Esophagus squamous epithelium (tissue), 5 donors: ENCODE measurements at regions not wholly inside any gene's neighbourhood (a gene's known extent, or its start where the extent isn't known, plus 50 kb on each side); places are given as distances from the start of the nearest gene placed in this dataset.

Experiments used
- DNase-seq: peaks from one replicate; lab custom pipeline; 2025; lab: John Stamatoyannopoulos, UW
- H3K27ac ChIP-seq, 4 donors: fragments of 200-600 bp; sonication (generic); one replicate each; pipeline ENCODE4 v1.5.1; 2016 to 2019; ENCODE audit warnings: mild to moderate bottlenecking in 1 of 4
- H3K27me3 ChIP-seq, 4 donors: fragments of 200-600 bp; sonication (generic); 1 replicate in 3 of 4; 2 replicates in 1 of 4; pipeline versions ENCODE4 v1.5.1 to v1.6.0; 2017 to 2021; ENCODE audit warnings: antibody characterized with exemption in 1 of 4
- H3K36me3 ChIP-seq, 3 donors: fragments of 200-600 bp; sonication (generic); one replicate each; pipeline ENCODE4 v1.5.1; 2016 to 2019
- H3K4me1 ChIP-seq, 3 donors: fragments of 200-600 bp; sonication (generic); one replicate each; pipeline ENCODE4 v1.5.1; 2017 to 2019
- H3K4me3 ChIP-seq, 4 donors: fragments of 200-600 bp; sonication (generic); 1 replicate in 3 of 4; 2 replicates in 1 of 4; pipeline ENCODE4 v1.5.1; 2016 to 2019; ENCODE audit warnings: mild to moderate bottlenecking in 2 of 4, moderate library complexity in 1 of 4
- H3K9me3 ChIP-seq, 3 donors: fragments of 200-600 bp; sonication (generic); one replicate each; pipeline ENCODE4 v1.5.1; 2016 to 2019
- POLR2A ChIP-seq, 4 donors: fragments of 450-650 bp; IDR thresholded peaks; one replicate each; pipeline ENCODE4 v1.6.1; 2017; ENCODE audit warnings: antibody characterized with exemption in 4 of 4, mild to moderate bottlenecking in 4 of 4, moderate library complexity in 3 of 4
- WGBS, 2 donors: methylation state at CpG; one replicate each; pipeline ENCODE4 v1.1.5; 2018; 5-methylcytosine and 5-hydroxymethylcytosine counted together
- intact Hi-C: fragments of 100-400 bp; cut with DNase I; formaldehyde crosslinking; loops from one replicate; pipeline ENCODE4 v1.15.0; 2022
- TF ChIP-seq, protein P1 (sequence below), 6 experiments: fragments of 450-650 bp in 4 of 6; fragments of 200-600 bp in 2 of 6; sonication (generic) in 2 of 6; IDR thresholded peaks; one replicate each; pipeline ENCODE4 v1.5.1; 2016 to 2019; ENCODE audit warnings: antibody characterized with exemption in 6 of 6, mild to moderate bottlenecking in 4 of 6, moderate library complexity in 4 of 6
- donor health status: DM: yes; HTN: yes; CAD: no.

DNA sequence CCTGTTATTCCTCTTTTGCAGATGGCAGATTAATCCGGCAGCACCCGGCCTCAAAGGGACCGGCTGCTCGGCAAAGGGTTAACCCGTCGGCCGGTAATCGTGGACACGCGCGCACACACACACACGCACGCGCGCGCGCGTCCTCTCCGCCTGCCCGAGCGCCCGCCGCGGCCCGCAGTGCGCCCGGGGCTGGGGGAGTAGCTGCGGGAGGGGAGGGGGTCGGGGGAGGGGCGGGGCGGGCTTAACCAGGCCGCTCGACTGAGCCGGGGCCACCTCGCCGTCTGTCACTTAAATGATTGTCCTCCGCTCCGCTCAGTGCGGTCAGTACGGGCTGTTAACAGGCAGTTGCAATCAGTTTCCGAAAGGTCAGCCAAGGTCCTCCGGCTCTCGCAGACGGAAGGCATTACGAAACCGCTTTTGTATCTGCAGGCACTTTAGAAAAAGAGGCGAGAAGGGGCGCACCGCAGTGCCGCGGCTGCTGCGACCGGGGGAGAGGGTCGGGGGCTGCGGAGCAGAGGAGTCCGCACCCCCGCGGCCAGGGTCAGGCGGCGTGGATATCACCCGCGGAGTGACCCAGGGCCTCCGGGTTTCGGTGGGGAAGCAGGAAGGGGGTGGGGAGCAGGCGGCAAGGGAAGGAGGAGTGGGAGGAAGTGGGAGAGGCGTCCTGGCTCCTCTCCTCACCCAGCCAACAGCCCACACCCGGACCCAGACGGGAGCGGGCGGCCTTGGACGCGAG, 57.3 kb upstream of the BCOR start:
- H3K36me3 ChIP-seq: no peaks in the 10 kb centered on the region
- H3K27ac ChIP-seq: peak overlapping the region; percentile 54 to 78 (median 64)
- H3K9me3 ChIP-seq: no peaks in the 10 kb centered on the region
- TF ChIP-seq, protein P1, sequence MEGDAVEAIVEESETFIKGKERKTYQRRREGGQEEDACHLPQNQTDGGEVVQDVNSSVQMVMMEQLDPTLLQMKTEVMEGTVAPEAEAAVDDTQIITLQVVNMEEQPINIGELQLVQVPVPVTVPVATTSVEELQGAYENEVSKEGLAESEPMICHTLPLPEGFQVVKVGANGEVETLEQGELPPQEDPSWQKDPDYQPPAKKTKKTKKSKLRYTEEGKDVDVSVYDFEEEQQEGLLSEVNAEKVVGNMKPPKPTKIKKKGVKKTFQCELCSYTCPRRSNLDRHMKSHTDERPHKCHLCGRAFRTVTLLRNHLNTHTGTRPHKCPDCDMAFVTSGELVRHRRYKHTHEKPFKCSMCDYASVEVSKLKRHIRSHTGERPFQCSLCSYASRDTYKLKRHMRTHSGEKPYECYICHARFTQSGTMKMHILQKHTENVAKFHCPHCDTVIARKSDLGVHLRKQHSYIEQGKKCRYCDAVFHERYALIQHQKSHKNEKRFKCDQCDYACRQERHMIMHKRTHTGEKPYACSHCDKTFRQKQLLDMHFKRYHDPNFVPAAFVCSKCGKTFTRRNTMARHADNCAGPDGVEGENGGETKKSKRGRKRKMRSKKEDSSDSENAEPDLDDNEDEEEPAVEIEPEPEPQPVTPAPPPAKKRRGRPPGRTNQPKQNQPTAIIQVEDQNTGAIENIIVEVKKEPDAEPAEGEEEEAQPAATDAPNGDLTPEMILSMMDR (IDR thresholded peaks at IDR 0.05): no peak
- 5% methylated on average over 14 of the region's 72 CpGs; no CpG with 5 or more reads in 1 of the 2 donors for WGBS, 2 donors
- peak overlapping the region; percentile 36 to 62 (median 49) for H3K4me3 ChIP-seq
- no peak for DNase-seq
- intact Hi-C loops: loop anchor here (5.0 kb wide), 1 partner anchor 63 kb away; no protein-coding TSS in a partner anchor
- peaks cover 0 to 11% (median 0%) of the 10 kb centered on the region in 4 donors for H3K27me3 ChIP-seq
- peaks cover 8 to 56% (median 38%) of the 10 kb centered on the region in 3 donors for H3K4me1 ChIP-seq

DNA sequence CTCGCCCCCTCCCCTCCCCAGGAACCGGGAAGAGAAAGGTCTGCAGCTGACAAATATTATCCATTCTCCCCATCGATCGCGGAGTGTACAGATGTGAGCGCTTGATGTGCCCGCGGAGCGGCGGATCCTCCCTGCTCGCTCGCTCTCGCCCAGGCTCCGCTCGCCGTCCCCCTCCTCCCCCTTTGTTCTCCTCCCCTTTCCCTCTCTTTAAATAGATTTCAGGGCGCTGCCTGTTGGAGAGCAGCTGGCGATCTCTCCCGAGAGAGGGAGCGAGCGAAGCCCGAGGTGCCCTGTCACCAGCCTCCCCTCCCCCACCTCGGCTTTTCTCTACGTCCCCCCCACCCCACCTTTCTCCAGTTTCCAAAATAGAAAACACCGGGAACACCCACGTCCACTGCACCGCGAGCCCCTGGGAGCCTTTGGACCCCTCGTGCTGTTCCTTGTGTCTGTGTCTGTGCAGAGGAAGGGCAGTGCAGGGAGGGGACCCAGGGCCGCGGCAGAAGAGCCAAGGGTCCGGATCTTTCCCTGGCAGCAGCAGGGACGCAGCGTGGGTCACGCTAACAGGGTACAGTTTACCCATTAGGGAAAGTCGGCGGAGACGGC, 56.6 kb upstream of the BCOR start:
- Histone ChIP-seq H3K4me1 (peaks cover 8 to 56% (median 38%) of the 10 kb centered on the region in 3 donors), H3K9me3 (no peaks in the 10 kb centered on the region), H3K27ac (peak overlapping the region; percentile 54 to 78 (median 64)), H3K27me3 (peaks cover 0 to 11% (median 0%) of the 10 kb centered on the region in 4 donors), H3K36me3 (no peaks in the 10 kb centered on the region), H3K4me3 (peak overlapping the region; percentile 36 to 62 (median 49))
- TF ChIP-seq, protein P1 (IDR thresholded peaks at IDR 0.05): no peak
- TF ChIP-seq POLR2A (IDR thresholded peaks at IDR 0.05): no peak
- 0 to 17% methylated on average over 14 of the region's 38 CpGs for WGBS, 2 donors
- no peak for DNase-seq
- intact Hi-C loops: loop anchor here (5.0 kb wide), 1 partner anchor 62 kb away; no protein-coding TSS in a partner anchor

DNA sequence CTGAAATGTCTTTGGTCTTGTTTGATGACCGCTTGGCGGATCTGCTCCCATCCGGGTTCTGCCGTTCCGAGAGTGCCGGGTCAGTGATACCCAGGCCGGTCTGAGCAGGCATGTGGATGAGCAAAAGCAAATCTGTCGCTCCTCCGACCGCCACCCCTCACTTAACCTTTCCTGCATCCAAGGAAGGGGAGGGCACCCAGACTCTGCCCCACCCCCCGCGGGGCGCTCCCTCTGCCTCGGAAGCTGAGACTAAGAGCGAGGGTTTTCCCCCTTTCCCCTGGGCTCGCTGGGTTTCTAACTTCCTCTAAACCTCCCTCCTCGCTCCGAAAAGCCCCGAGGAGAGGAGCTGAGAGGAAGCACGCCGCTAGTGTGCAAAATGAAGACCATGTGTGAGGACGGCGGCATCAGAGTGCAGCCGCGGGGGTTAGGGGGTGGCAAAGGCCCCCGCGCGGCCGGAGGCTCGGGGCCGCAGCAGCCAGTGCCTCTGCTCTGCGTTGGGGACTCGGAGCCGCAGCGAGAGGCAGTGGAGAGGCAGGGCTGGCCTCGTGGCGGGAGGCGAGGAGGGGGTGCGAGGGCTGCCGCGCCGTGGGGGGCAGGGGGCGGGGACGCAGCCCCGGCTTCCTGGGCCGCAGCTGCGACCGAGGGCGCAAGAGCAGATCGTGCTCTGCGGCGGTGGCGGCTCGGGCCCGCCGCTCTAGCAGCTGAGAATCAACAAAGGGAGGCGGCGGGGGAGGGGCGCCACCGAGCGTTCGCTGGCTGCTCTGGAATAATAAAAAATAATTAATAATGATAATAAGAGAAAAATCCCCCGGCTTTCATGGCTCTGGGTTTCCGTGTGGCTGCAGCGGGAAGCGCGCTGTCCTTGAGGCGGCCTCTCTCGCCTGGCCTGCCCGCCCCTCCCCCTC, 55.8 kb upstream of the BCOR start:
- H3K4me1 ChIP-seq: peaks cover 8 to 57% (median 38%) of the 10 kb centered on the region in 3 donors
- peak; percentile 3 for DNase-seq
- H3K27me3 ChIP-seq: peaks cover 0 to 11% (median 0%) of the 10 kb centered on the region in 4 donors
- peak overlapping the region; percentile 36 to 62 (median 49) for H3K4me3 ChIP-seq
- intact Hi-C loops: loop anchor here (5.0 kb wide), 1 partner anchor 61 kb away; no protein-coding TSS in a partner anchor
- TF ChIP-seq POLR2A (IDR thresholded peaks at IDR 0.05): no peak
- TF ChIP-seq, protein P1 (IDR thresholded peaks at IDR 0.05): peak in 2 of 6 experiments; percentile 11 to 24
- H3K36me3 ChIP-seq: no peaks in the 10 kb centered on the region
- H3K9me3 ChIP-seq: no peaks in the 10 kb centered on the region
- 0 to 13% methylated on average over 1 to 32 of the region's 70 CpGs for WGBS, 2 donors
- H3K27ac ChIP-seq: peak overlapping the region; percentile 61 to 78 (median 64)

DNA sequence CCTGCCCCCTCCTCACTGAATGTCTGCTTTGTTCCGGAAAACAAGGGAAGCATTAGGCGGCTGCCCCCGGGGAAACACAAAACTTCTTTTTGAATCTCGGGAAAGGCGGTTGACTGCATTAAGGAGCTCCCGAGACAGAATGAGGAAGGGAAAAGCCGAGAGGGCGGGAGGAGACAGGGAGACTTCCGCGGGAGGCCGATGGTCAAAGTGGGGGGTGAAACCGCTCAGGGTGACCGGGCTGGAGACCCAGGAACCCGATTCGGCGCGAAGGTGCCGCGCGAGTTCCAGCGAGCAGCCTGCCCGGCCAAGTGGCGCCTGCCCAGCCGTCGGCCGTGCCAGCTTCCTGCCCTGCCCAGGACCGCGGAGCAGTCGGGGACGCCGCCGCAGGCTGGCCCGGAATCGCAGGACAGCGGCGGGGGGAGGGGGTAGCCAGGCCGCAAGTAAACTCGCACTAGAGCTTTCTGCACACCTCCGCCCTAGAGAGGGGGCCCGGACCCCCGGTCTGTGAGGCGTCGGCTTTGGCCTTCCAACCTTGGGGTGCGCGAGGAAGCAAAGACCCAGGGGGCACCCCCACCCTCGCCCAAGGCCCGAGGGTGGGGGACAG, 55.1 kb upstream of the BCOR start:
- TF ChIP-seq, protein P1 (IDR thresholded peaks at IDR 0.05): no peak
- no peak for TF ChIP-seq POLR2A (IDR thresholded peaks at IDR 0.05)
- 0% methylated on average over 2 to 9 of the region's 47 CpGs for WGBS, 2 donors
- Histone ChIP-seq H3K27ac (peak overlapping the region; percentile 61 to 78 (median 64)), H3K27me3 (peaks cover 0 to 11% (median 0%) of the 10 kb centered on the region in 4 donors), H3K36me3 (no peaks in the 10 kb centered on the region), H3K9me3 (no peaks in the 10 kb centered on the region), H3K4me3 (peak overlapping the region; percentile 36 to 62 (median 49)), H3K4me1 (peaks cover 8 to 60% (median 38%) of the 10 kb centered on the region in 3 donors)
- intact Hi-C loops: loop anchor here (5.0 kb wide), 1 partner anchor 61 kb away; no protein-coding TSS in a partner anchor
- no peak for DNase-seq
